Suprapubic skin (tissue), 3 donors: ENCODE measurements at regions not wholly inside any gene's neighbourhood (a gene's known extent, or its start where the extent isn't known, plus 50 kb on each side); places are given as distances from the start of the nearest gene placed in this dataset.

Source experiments
- CTCF ChIP-seq, 2 donors: fragments of 200-600 bp in 1 of 2; fragments of 450-650 bp in 1 of 2; sonication (generic) in 1 of 2; IDR thresholded peaks; one replicate each; pipeline ENCODE4 v1.5.1; 2016 to 2019; ENCODE audit warnings: antibody characterized with exemption in 2 of 2, mild to moderate bottlenecking in 1 of 2, moderate library complexity in 1 of 2
- EP300 ChIP-seq: sonication (generic); formaldehyde crosslinking; IDR thresholded peaks from one replicate; pipeline ENCODE4 v1.6.1; 2017; ENCODE audit warnings: antibody characterized with exemption

GRCh38 chr17:5740937-5741336, 156.6 kb upstream of the NLRP1 start:
- TF ChIP-seq CTCF (IDR thresholded peaks at IDR 0.05): no peak
- TF ChIP-seq EP300: no peak
